SK-N-SH (cell line): ENCODE measurements at regions not wholly inside any gene's neighbourhood (a gene's known extent, or its start where the extent isn't known, plus 50 kb on each side); places are given as distances from the start of the nearest gene placed in this dataset.

Experiments
- CTCF ChIA-PET: fragments of 300-600, 350-600 bp; formaldehyde crosslinking; extraction: SDS; loops from one replicate; lab custom pipeline; 2021; lab: Yijun Ruan, JAX
- POLR2A ChIA-PET: fragments of 350-600 bp; sonication (Branson Sonifier 250); formaldehyde crosslinking; extraction: SDS; loops from one replicate; lab custom pipeline; 2020; ENCODE audit warnings: antibody characterized with exemption, inconsistent platforms; lab: Yijun Ruan, JAX
- DNase-seq: peaks from one replicate; pipeline ENCODE4 v3.0.0; 2012
- H2AFZ ChIP-seq: fragments of 200-600 bp; sonication (generic); 2 replicates; pipeline ENCODE4 v1.8.1; 2016; ENCODE audit warnings: antibody characterized with exemption, mild to moderate bottlenecking, low read depth
- H3F3A ChIP-seq: fragments of 200-600 bp; sonication (generic); replicated peaks from 2 replicates; pipeline ENCODE3; 2016; ENCODE audit warnings: antibody characterized with exemption, mild to moderate bottlenecking; ENCODE audit not compliant: insufficient read depth
- H3K27ac ChIP-seq, 2 experiments: fragments of 200-500 bp in 1 of 2; fragments of 200-600 bp in 1 of 2; sonication (Bioruptor generic) in 1 of 2; sonication (generic), shearing (Covaris generic) in 1 of 2; 2 replicates each; pipeline versions ENCODE4 v1.5.1 to v1.6.1; 2014 to 2016; ENCODE audit warnings: low read depth in 2 of 2, inconsistent platforms in 1 of 2, low read length in 1 of 2, mild to moderate bottlenecking in 1 of 2, mixed read lengths in 1 of 2
- H3K27me3 ChIP-seq: fragments of 200-600 bp; sonication (generic), shearing (Covaris generic); 2 replicates; pipeline ENCODE4 v1.6.1; 2016; ENCODE audit warnings: mixed run types; ENCODE audit not compliant: insufficient read depth
- H3K36me3 ChIP-seq, 2 experiments: fragments of 200-500 bp in 1 of 2; fragments of 200-600 bp in 1 of 2; sonication (Bioruptor generic) in 1 of 2; sonication (generic) in 1 of 2; replicated peaks in 1 of 2; 2 replicates each; pipeline versions ENCODE3 to v1.5.1; 2014 to 2016; ENCODE audit warnings: low read length in 1 of 2, mild to moderate bottlenecking in 1 of 2; ENCODE audit not compliant: insufficient read depth in 2 of 2, control insufficient read depth in 1 of 2
- H3K4me1 ChIP-seq, 2 experiments: fragments of 200-500 bp in 1 of 2; fragments of 200-600 bp in 1 of 2; sonication (Bioruptor generic) in 1 of 2; sonication (generic), shearing (Covaris generic) in 1 of 2; 2 replicates each; pipeline versions ENCODE4 v1.5.1 to v1.6.1; 2014 to 2016; ENCODE audit warnings: low read depth in 1 of 2, low read length in 1 of 2, mixed run types in 1 of 2; ENCODE audit not compliant: insufficient read depth in 2 of 2, control insufficient read depth in 1 of 2
- H3K4me2 ChIP-seq: fragments of 200-600 bp; sonication (generic), shearing (Covaris generic); 2 replicates; pipeline ENCODE4 v1.6.1; 2017; ENCODE audit warnings: mixed run types
- H3K4me3 ChIP-seq, 2 experiments: fragments of 200-500 bp in 1 of 2; fragments of 200-600 bp in 1 of 2; sonication (Bioruptor generic) in 1 of 2; sonication (generic), shearing (Covaris generic) in 1 of 2; 2 replicates each; pipeline versions ENCODE4 v1.5.1 to v1.8.1; 2014 to 2016; ENCODE audit warnings: low read depth in 2 of 2, inconsistent platforms in 1 of 2, low read length in 1 of 2, mild to moderate bottlenecking in 1 of 2, mixed read lengths in 1 of 2, moderate library complexity in 1 of 2
- H3K79me2 ChIP-seq: fragments of 200-600 bp; sonication (generic); 2 replicates; pipeline ENCODE4 v1.8.1; 2017; ENCODE audit warnings: mild to moderate bottlenecking; ENCODE audit not compliant: insufficient read depth
- H3K9ac ChIP-seq: fragments of 200-600 bp; sonication (generic); 2 replicates; pipeline ENCODE4 v1.6.1; 2017; ENCODE audit warnings: mixed run types
- H3K9me2 ChIP-seq: fragments of 200-600 bp; sonication (generic); 2 replicates; pipeline ENCODE4 v1.6.1; 2017; ENCODE audit warnings: mixed run types
- H3K9me3 ChIP-seq: fragments of 200-600 bp; sonication (generic); 2 replicates; pipeline ENCODE4 v1.6.1; 2017; ENCODE audit warnings: mixed run types, mild to moderate bottlenecking, moderate library complexity
- H4K20me1 ChIP-seq: fragments of 200-600 bp; sonication (generic); 2 replicates; pipeline ENCODE4 v1.6.1; 2017; ENCODE audit warnings: mild to moderate bottlenecking, mixed run types; ENCODE audit not compliant: insufficient read depth
- CHD2 ChIP-seq: fragments of 150-350 bp; IDR thresholded peaks from 2 replicates; pipeline ENCODE4 v1.6.1; 2018; ENCODE audit warnings: low read length; ENCODE audit not compliant: partially characterized antibody
- CTCF ChIP-seq: fragments of 200-600 bp; sonication (generic); IDR thresholded peaks from 2 replicates; pipeline ENCODE4 v1.6.1; 2017; ENCODE audit warnings: antibody characterized with exemption, mild to moderate bottlenecking, moderate library complexity
- ELF1 ChIP-seq: IDR thresholded peaks from 2 replicates; pipeline ENCODE4 v1.4.0; 2012
- EZH2phosphoT487 ChIP-seq: fragments of 200-600 bp; sonication (generic); IDR thresholded peaks from 2 replicates; pipeline ENCODE4 v1.6.1; 2017; ENCODE audit warnings: low read depth, mixed run types, mild to moderate bottlenecking, antibody characterized with exemption, moderate library complexity, borderline replicate concordance
- FOSL2 ChIP-seq: IDR thresholded peaks from 2 replicates; pipeline ENCODE4 v1.4.0; 2012; ENCODE audit warnings: low read depth, mild to moderate bottlenecking, moderate library complexity, borderline replicate concordance
- FOXJ3 ChIP-seq: sonication (generic); formaldehyde crosslinking; IDR thresholded peaks from 2 replicates; pipeline ENCODE4 v1.5.1; 2020; ENCODE audit warnings: mild to moderate bottlenecking, missing genetic modification reagents
- FOXM1 ChIP-seq: IDR thresholded peaks from 2 replicates; pipeline ENCODE4 v1.4.0; 2012; ENCODE audit warnings: low read depth, mild to moderate bottlenecking
- GABPA ChIP-seq: IDR thresholded peaks from 2 replicates; pipeline ENCODE4 v1.4.0; 2012; ENCODE audit warnings: low read depth, mild to moderate bottlenecking
- JUND ChIP-seq: IDR thresholded peaks from 2 replicates; pipeline ENCODE4 v1.4.0; 2012
- MAX ChIP-seq: IDR thresholded peaks from 2 replicates; pipeline ENCODE4 v1.4.0; 2012; ENCODE audit warnings: low read depth
- MEF2A ChIP-seq: IDR thresholded peaks from 2 replicates; pipeline ENCODE4 v1.4.0; 2012; ENCODE audit warnings: low read depth, borderline replicate concordance
- MXI1 ChIP-seq: IDR thresholded peaks from 2 replicates; pipeline ENCODE4 v1.6.1; 2012; ENCODE audit warnings: mild to moderate bottlenecking, low read depth, low read length, improper control_type of control experiment
- NFIC ChIP-seq: IDR thresholded peaks from 2 replicates; pipeline ENCODE4 v1.4.0; 2012; ENCODE audit warnings: borderline replicate concordance
- PBX3 ChIP-seq: IDR thresholded peaks from 2 replicates; pipeline ENCODE4; 2012
- POLR2AphosphoS5 ChIP-seq: IDR thresholded peaks from 2 replicates; pipeline ENCODE4 v1.6.1; 2012; ENCODE audit warnings: low read depth, low read length
- RAD21 ChIP-seq: IDR thresholded peaks from 2 replicates; pipeline ENCODE4 v1.6.1; 2012; ENCODE audit warnings: mild to moderate bottlenecking, low read length
- RCOR1 ChIP-seq: fragments of 150-350 bp; IDR thresholded peaks from 2 replicates; pipeline ENCODE4 v1.6.1; 2017; ENCODE audit warnings: antibody characterized with exemption, low read length
- REST ChIP-seq: IDR thresholded peaks from 2 replicates; pipeline ENCODE4 v1.6.1; 2012; ENCODE audit warnings: mild to moderate bottlenecking, low read depth, low read length, moderate library complexity
- RFX5 ChIP-seq: IDR thresholded peaks from 2 replicates; pipeline ENCODE4 v1.6.1; 2012; ENCODE audit warnings: mild to moderate bottlenecking, improper control_type of control experiment, low read length
- RXRA ChIP-seq: IDR thresholded peaks from 2 replicates; pipeline ENCODE4 v1.4.0; 2012; ENCODE audit warnings: low read depth, mild to moderate bottlenecking, borderline replicate concordance
- SMC3 ChIP-seq: IDR thresholded peaks from 2 replicates; pipeline ENCODE4 v1.6.1; 2012; ENCODE audit warnings: low read depth, low read length, improper control_type of control experiment
- TAF1 ChIP-seq: IDR thresholded peaks from 2 replicates; pipeline ENCODE4 v1.6.1; 2012; ENCODE audit warnings: low read depth, mild to moderate bottlenecking, low read length, moderate library complexity, borderline replicate concordance
- TCF12 ChIP-seq: IDR thresholded peaks from 2 replicates; pipeline ENCODE4 v1.4.0; 2012
- TEAD4 ChIP-seq: IDR thresholded peaks from 2 replicates; pipeline ENCODE4 v1.4.0; 2012; ENCODE audit warnings: mild to moderate bottlenecking, borderline replicate concordance; ENCODE audit not compliant: insufficient read depth
- YY1 ChIP-seq: IDR thresholded peaks from 2 replicates; pipeline ENCODE4 v1.4.0; 2012; ENCODE audit warnings: low read depth, mild to moderate bottlenecking
- ZBTB33 ChIP-seq: IDR thresholded peaks from 2 replicates; pipeline ENCODE4 v1.4.0; 2012; ENCODE audit warnings: low read depth, borderline replicate concordance
- WGBS: methylation state at CpG from one replicate; pipeline ENCODE4 v1.1.6; 2017; ENCODE audit warnings: low lambda C conversion rate; 5-methylcytosine and 5-hydroxymethylcytosine counted together

GRCh38 chr3:188950832-188951489 lies 220.8 kb upstream of the TPRG1 start:
- CTCF ChIA-PET: interaction anchor here (7.6 kb wide), 1 partner anchor 1212 kb away, joined by 71 read pairs; no protein-coding TSS in a partner anchor
- no peak for TF ChIP-seq SMC3
- TF ChIP-seq RCOR1: no peak
- TF ChIP-seq TEAD4: 0 out of 2 replicates have a peak, but pooled peaks have one; percentile 29
- no peak for TF ChIP-seq GABPA
- TF ChIP-seq EZH2phosphoT487: no peak
- TF ChIP-seq NFIC: peak; percentile 26; the same call in 1 of the 2 replicates
- TF ChIP-seq ELF1: peak; percentile 34; the same call in 1 of the 2 replicates
- no peak for TF ChIP-seq CTCF
- TF ChIP-seq FOXJ3 (CRISPR knock-in tag): no peak
- TF ChIP-seq JUND: peak; percentile 93
- no peak for TF ChIP-seq RFX5
- 0 out of 2 replicates have a peak, but pooled peaks have one; percentile 46 for TF ChIP-seq MEF2A
- no peak for TF ChIP-seq TAF1
- TF ChIP-seq MAX: peak; percentile 86
- peak; percentile 80 for TF ChIP-seq TCF12
- TF ChIP-seq POLR2AphosphoS5: peak; percentile 37; the same call in 1 of the 2 replicates
- no peak for TF ChIP-seq ZBTB33
- TF ChIP-seq FOXM1: no peak
- peak; percentile 59 for TF ChIP-seq PBX3
- TF ChIP-seq RXRA: peak; percentile 68; the same call in 1 of the 2 replicates
- no peak for TF ChIP-seq RAD21
- 0 out of 2 replicates have a peak, but pooled peaks have one; percentile 13 for TF ChIP-seq REST
- peak; percentile 98 for TF ChIP-seq FOSL2
- no peak for TF ChIP-seq MXI1
- 0 out of 2 replicates have a peak, but pooled peaks have one; percentile 46 for TF ChIP-seq YY1
- TF ChIP-seq CHD2: no peak

More at GRCh38 chr3:188950832-188951489, 220.8 kb upstream of the TPRG1 start:
- Histone ChIP-seq H3K9me3 (no peaks in the 10 kb centered on the region), H4K20me1 (no peaks in the 10 kb centered on the region), H3K9ac (peak overlapping the region; percentile 37; the same call in 1 of the 2 replicates), H3K4me1 (peaks cover 24 to 30% of the 10 kb centered on the region in 2 experiments; a peak in 3 of 4 replicates), H3K9me2 (no peaks in the 10 kb centered on the region), H3K27ac (peak overlapping the region in 1 of 2 experiments; percentile 93; a peak in 3 of 4 replicates), H3F3A (peaks cover 26% of the 10 kb centered on the region), H3K4me2 (peak overlapping the region; percentile 31; the same call in 1 of the 2 replicates), H3K36me3 (no peaks in the 10 kb centered on the region), H3K4me3 (no peak overlapping the region), H2AFZ (no peak overlapping the region; the same call in 1 of the 2 replicates), H3K27me3 (no peaks in the 10 kb centered on the region), H3K79me2 (no peaks in the 10 kb centered on the region)
- POLR2A ChIA-PET: no interaction called here
- 45% methylated on average over 13 of the region's 13 CpGs for WGBS
- no peak for DNase-seq
